NCI-H2107 treated with DMSO at 0.1 percent for 48 hours (cell line): ENCODE measurements at regions not wholly inside any gene's neighbourhood (a gene's known extent, or its start where the extent isn't known, plus 50 kb on each side); places are given as distances from the start of the nearest gene placed in this dataset.

Experiments
- DNase-seq: peaks from one replicate; lab custom pipeline; 2025; ENCODE audit not compliant: unreplicated experiment; lab: John Stamatoyannopoulos, UW

DNA sequence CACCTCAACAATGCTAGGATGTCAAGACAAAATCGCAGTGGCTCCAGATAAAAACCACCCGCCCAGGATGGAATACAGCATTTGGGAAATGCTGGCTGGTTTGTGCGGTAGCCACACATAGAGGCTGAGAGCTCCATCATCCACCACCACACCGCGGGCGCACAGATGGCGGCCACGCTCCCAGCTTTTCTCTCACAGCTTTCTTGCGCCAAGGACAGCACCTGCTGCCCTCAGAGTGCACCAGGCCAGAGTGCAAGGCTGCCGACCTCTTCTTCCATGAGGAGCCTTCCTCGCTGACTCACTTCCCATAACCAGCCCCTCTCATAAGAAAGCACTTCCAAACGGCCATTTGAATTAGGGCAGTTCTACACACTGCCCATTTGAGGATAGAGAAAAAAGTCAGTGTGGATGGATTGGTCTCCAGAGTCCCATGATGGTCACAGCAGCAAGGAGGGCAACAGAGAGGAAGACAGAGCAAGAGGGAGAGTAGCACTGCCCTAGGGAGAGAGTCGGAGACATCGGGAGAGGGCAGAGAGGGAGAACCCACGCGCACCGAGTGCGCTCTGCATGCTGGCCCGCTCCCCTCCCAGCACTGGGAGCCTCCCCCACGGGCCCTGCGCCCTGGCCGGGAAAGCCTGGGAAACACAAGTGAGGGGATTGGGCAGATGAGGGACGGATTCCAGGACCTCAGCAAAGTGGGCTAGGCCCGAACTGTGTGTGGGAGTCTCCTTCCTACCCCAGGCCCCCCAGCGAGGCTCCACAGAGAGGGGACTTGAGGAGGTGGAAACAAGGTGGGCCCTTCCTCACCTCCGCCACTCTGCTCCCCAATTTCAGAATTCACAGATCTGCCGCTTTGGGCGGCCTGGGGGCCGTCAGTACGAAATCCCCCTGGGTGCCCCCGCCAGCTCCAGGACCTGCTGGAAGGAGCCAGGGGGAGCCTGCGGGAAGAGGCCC lies 156.9 kb downstream of the USP12 start:
- no peak for DNase-seq

DNA sequence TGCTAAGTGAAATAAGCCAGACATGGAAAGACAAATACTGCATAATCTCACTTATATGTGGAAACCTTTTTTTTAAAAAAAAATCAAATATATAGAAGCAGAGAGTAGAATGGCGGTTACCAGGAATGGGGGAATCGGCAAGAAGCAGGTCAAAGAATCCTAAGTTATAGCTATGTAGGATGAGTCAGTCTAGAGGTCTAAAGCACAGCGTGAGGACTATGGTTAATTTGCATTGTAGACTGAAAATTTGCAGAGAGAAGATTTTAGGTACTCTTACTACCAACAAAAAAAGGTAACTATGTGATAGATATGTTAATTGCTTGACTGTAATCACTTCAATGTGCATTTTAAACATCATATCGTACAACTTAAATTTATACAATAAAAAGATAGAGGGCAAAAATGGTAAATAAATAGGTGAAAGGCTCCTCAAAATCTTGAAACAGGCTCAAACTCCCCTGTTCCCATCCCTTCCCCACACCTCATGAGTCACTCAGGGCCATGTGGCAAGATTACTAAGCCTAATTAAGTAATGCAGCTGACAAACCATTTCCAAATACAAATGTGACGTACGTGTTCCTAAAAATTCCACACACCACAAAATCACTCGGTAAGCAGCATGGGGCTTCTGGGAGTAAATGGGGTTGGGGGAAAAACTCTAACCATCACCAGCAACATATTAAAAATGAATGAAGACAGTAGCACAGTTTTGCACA lies 159.0 kb downstream of the USP12 start:
- DNase-seq, result no peak

DNA sequence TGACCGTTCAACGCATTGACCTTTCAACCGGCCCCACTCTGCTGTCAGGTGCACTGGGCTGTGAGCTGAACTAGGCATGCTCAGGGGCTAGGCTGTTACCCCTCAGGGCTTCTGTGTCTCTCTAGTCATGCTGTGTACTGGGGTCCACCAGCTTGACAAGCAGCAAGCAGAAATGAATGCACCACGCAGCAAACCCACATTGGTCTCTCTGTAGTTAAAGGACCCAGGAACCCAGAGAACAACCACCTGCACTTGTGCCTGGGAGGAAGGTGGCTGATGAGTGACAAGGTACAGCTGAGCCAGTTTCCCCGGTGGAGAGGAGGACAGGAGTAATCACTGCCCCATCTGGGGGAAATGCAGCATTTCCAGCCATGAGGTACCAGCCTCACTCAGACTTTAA lies 159.9 kb downstream of the USP12 start:
- no peak for DNase-seq

DNA sequence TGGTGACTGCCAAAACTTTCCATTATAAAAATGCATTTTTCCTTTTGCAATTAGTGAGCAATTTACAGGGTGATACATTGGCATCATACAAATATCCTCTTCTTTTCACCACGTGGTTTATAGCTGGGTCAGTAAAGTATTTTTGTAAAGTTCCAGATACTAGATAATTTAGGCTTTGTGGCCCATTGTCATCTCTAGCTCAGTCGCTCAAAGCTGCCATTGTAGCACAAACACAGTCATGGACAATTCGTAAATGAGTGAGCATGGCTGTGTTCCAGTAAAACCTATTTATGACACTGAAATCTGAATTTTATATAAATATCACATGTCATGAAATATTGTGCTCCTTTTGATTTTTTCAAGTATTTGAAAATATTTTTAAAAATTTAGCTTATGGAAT lies 162.9 kb downstream of the USP12 start:
- no peak for DNase-seq

DNA sequence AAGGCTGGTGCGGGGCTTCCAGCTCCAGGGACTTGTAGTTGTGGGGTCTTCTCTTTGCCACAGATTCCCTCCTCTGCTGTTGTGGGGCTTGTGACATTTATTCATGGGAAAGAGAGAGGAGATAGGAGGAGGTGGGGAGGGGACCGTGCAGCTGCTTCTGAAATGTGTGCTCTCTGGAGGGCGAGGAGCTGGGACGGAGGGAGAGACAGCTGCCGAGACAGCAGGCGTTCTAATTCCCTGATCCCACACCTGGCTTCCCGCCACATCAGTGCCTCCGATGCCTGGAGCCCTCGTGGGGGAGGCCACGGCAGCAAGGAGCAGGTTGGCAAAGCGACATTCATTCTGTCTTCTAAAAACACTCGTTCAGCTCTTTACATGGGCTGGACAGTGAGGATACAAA lies 164.4 kb downstream of the USP12 start:
- DNase-seq, result peak; percentile 73

DNA sequence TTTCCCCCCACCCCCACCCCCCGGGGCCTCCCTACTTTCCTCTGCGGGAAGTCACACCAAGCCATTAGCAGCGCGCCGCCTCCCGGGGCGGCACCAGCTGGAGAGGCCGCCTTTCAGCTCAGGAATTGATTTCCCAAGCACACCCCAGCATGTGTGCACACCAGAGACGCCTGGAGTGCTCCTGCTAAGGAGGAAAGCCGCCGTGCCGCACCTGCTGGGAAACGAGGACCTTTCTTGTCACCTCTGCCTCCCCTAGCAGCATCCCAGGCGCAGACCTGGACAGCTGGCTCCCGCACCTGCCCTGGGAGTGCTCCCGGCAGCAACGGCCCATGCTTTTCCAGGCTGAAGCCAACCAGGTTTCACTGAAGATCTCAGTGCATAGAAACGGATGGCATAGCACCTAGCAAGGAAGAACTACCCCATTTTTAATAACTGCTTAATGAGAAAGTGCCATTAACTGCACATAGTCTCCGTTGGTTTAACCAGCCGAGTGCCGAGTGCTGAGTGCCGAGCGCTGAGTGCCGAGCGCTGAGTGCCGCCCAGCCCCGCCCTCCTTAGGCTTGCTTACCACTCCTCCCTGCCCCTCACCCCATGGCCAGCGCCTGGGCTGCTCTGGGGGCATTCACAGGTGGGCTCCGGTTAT lies 165.0 kb downstream of the USP12 start:
- peak; percentile 83 for DNase-seq

DNA sequence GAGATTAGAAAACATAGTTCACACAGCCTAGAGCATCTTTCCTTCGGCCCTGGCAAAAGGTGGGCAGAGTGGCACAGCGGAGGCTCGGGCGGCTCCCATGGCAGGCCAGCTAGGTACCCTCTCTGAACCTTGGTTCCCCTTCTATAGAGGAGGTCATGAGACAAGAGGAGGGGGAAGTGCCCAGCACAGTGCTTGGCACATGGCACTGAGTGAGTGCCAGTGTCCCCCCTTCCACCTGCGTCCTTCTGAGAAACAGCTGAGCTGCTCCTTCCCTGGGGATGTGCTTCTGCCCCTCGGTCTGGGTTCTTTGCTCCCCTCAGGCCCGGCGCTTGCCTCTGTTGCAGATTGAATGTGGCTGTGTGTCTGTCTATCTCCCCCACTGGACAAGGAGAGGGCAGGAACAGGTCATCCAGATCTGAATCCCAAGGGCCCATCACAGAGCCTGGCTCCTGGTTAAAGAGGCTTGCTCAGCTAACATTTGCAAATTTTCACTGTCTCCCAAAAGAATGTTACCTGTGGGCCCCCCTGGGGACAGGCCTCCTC lies 165.6 kb downstream of the USP12 start:
- DNase-seq, result no peak

DNA sequence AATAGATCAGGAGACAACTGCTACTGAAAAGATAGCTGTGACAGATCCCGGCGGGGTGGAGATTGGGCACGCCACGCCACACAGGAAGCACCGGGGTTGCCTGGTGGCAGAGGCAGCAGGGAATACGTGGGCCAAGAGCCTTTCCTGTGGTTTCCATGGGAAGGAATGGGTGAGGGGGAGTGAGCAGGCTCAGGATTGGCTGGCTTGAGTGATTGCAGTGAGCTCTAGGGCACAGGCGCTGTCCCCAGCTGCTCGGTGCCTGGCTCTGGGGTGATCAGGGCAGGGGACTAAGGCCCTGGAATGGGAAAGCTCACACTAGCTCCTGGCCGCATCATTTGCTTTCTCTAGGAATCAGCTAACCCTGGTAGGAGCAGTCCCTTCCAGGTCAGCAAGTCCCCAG lies 166.1 kb downstream of the USP12 start:
- peak; percentile 80 for DNase-seq

DNA sequence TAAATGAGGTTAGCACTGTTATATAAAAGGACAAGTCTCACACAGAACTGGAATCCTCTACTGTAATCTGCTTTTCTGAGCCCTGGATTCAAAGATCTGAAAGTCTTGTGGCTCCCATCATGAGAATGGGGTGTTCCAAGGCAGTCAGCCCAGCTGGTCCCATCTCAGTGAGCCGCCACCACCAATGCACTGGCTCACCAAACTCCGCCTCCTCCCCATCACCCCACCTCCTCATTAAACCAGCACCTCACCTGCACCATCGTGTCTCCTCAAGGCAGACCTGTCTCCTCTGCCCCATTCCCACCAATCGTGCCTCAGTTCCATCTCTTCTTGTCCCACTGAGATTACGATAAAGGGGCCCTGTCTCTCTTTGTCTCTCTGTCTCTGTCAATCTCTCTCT lies 166.7 kb downstream of the USP12 start:
- DNase-seq, result peak; percentile 31

DNA sequence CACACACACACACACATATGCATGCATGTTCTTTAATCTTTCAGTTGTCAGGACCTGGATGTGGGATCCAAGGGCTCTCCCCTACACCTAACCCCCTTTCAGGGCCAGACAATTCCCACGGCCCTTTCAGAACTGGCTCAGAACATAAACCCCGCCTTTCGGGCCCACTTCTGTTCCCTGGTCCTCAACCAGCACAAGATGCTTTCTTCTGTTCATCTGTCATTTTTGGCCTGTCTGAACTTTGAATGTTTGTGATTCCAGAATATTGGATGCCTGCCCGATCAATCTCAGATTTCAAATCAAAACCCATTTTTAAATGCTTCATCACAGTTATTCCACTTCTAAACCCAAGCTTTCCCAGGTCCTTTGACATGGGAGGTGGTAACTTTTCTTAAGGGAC lies 167.3 kb downstream of the USP12 start:
- no peak for DNase-seq

DNA sequence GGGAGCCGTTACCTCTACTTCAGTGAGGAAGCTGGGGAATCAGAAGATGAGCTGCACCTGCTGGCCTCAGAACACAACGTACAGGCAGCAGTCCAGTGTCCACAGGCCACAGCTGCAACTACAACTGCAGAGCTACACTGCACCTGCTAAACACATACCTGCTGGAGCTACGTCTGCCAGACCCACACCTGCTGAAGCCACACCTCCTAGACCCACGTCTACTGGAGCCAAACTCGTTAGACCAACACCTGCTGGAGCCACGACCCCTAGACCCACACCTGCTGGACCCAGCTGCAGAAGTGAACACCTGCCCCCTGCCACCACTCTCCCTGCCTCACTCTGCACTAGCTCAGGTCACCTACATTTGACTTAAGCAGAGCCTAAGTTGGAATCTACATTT lies 169.9 kb downstream of the USP12 start:
- peak; percentile 77 for DNase-seq

DNA sequence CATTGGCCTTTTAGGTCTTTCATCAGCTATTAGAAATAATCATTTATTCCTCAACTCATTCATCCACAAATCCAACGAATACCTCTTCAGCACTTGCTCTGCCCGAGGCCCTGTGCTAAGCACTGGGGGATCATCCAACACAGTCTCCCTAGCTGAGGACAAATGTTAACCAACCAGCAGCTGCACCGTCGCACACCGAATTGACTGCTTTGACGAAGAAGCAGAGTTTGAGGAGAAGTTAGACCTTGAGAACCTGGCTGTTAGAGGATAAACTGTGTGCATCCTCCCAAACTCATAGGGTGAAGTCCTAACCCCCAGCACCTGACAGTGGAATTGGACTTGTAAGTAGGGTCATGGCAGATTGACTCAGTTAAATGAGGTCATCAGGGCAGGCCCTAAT lies 170.9 kb downstream of the USP12 start:
- DNase-seq, result no peak

DNA sequence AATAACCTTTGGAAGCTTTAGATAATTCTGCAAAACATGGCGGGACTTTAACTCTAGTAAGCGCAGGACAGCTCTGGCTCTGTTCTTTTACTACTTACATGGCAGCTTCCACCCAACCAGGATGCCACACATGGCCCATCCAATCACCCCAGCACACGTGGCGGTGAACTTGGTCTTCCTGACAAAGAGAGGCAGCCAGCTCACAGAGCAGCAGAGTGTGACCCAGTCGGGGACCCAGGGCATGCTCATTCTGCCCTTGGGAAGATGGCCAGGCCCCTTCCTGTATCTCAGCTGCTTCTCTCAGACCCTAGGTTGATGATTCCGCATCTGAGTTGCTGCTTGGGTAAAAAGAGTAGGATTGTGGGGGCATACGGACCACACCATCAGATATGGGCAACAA lies 172.1 kb downstream of the USP12 start:
- no peak for DNase-seq

DNA sequence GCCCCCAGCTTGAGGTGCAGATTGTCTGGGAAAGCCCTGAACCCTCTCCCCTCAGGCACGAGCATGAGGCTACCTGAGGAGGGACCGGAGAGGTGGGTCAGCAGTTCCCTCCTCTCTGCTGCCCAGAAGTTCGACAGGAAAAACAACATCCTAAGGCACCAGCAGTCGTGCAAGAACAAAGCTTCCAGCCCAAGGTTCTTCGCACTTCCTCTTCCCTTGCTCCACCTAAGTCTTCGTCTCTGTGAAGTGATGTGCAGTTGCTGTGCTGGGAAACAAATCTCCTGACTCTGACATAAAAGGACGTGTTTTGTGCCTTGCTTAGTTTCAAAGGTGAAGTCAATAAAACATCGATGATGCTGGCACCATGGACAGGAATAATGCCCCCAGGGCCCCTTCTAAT lies 173.3 kb downstream of the USP12 start:
- no peak for DNase-seq

DNA sequence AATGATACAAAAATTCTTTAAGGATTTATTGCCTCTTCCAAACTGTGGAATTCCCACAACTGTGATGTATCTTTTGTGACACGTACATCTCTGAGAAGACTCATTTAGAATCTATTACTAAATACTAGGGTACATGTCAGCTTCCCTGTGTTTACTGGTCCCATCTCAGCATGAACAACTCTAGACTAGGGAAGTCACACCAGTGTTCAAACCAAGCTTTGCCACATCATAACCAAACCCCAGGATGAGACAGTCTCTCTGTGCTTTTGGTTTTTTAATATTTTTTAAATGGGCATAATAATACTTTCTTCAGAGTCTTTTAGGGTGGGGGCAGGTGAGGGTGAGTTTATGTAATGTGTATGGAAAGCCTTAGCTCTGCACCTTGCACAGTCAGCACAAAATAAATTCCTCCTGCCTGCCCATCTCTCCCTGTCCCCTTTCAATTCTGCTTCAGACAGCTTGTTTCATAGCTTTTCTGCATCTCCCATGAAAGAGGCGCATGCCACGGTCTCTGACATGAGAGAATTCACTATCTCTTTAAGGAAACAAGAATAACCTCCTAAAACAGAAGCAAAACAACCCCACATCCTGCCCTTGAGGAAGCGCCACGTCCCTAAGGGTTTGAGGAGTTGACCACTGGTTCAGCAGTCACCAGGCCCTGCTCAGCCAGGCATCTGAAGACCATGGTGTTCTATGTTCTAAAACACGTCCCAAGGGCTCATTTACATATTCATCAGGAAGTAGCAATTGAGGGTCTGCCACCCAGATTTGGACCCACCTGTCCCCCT lies 174.5 kb downstream of the USP12 start:
- DNase-seq, result no peak

DNA sequence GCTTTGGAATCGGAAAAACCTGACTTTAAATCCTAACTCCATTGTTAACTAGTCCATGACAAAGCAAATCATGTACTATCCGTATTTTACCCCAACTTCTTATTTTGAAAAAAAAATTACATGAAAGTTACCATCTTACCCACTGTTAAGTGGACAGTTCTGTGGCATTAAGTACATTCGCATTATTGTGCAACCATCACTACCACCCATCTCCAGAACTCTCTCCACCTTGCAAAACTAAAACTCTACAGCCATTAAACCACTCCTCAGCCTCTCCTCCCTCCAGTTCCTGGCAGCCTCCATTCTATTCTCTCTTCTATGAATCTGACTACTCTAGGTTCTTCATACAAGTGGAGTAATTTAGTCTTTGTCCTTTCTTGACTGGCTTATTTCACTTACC lies 176.5 kb downstream of the USP12 start:
- DNase-seq, result no peak

DNA sequence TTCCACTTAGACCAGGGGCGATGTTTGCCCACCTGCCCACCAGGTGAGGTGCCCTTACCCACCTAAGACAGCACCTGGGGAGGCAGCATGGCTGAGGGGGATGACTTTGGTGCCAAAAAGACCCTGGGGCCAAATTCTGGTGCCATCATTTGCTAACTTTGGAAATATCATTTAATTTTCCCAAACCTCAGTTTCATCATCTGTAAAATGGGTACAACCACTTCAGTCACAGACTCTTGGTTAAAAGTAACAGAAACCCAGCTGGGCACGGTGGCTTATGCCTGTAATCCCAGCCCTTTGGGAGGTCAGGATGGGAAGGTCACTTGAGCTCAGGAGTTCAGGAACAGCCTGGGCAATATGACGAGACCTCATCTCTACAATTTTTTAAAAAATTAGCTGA lies 177.8 kb downstream of the USP12 start:
- no peak for DNase-seq

DNA sequence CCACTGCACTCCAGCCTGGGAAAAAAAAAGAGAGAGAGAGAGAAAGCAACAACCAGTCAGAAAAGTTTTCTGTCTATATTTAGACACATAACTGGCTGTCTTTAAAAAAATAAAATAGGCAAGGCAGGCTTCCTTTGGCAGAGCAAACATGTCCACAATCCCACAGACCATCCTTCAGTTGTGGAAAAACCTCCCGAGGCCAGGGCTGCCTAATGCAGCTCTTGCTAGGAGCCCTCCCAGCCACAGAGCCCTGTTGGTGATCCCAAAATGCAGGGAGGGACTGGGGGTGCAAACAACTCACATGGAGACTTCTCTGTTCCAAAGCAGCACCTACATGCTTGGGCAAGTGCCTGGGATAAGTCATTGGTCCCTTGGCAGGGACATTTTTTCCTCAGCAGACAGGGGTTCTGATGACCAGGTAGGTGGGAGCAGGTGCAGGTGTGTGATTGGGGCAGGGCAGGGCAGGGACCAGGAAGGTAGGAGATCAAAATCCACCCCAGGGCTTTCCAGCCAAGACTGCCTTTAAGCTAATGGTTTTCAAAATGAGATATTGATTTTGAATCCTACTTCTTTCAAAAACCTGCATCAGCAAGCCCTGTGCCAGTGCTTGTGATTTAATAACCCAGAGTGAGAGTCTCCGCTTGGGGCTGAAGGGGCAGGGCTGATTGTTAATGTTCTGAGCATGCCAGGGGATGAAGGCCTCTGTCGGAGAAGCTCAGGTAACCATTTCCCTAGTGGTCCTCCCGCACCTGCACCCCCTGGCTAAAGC lies 178.5 kb downstream of the USP12 start:
- peak; percentile 44 for DNase-seq

DNA sequence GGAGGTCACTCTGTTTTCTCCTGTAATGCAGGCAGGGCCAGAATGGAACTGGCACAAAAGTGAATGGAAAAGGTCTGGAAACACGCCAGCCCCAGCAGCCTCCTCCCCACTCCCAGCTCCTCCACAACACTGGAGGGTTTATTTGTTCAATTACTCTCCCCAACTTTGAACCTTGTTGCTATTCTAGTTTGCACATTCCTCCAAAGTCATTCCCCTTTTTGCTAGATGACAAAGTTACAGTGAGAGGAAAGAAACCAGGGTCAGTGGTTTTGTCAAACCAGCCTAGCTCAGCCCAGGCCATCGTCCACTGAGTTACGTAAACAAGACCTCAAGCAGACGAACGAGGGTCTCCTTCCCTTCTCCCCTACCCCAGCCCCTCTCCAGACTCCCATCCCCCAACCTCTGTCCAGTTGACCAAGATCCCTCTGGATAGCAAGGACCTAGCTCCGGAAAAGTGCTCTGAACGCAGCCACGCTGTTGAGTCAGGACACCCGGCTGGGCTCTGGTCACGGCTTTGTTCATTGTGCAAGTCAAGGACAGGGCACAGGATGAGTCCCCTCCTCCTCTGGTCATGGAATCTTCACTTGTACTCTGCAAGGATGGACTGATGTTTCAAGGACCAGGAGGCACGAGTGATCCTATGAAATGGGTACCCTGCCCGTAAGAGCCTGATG lies 180.0 kb downstream of the USP12 start:
- DNase-seq, result no peak
